Activated naive CD8-positive, alpha-beta T cell treated with anti-CD3 and anti-CD28 coated beads, Interleukin-2, amount 50 U/mL, for 24 hours (primary cell): ENCODE measurements at regions not wholly inside any gene's neighbourhood (a gene's known extent, or its start where the extent isn't known, plus 50 kb on each side); places are given as distances from the start of the nearest gene placed in this dataset.

Experiments used
- ATAC-seq: fragments of 150-1000 bp; cut with Tn5 transposase; one replicate; pipeline ENCODE4 v1.10.0; 2021
- DNase-seq: peaks from one replicate; pipeline ENCODE4 v3.0.0; 2021
- H3K27ac Mint-ChIP-seq: one replicate; pipeline ENCODE4 v1.8.0; 2021; ENCODE audit warnings: mild to moderate bottlenecking, mixed read lengths
- H3K27me3 Mint-ChIP-seq: one replicate; pipeline ENCODE4 v1.8.0; 2021; ENCODE audit warnings: mixed read lengths
- H3K36me3 Mint-ChIP-seq: one replicate; pipeline ENCODE4 v1.8.0; 2021; ENCODE audit warnings: low read depth, mixed read lengths
- H3K4me1 Mint-ChIP-seq: one replicate; pipeline ENCODE4 v1.8.0; 2021; ENCODE audit warnings: mixed read lengths
- H3K4me3 Mint-ChIP-seq: one replicate; pipeline ENCODE4 v1.8.0; 2021; ENCODE audit warnings: mild to moderate bottlenecking, moderate library complexity, mixed read lengths
- H3K9me3 Mint-ChIP-seq: one replicate; pipeline ENCODE4 v1.8.0; 2021; ENCODE audit warnings: mixed read lengths

GRCh38 chr7:155883491-155884224, 71.4 kb upstream of the SHH start:
- peaks cover 4% of the 10 kb centered on the region for H3K27me3 Mint-ChIP-seq
- no peak overlapping the region for H3K27ac Mint-ChIP-seq
- no peaks in the 10 kb centered on the region for H3K9me3 Mint-ChIP-seq
- DNase-seq (no peak), ATAC-seq (no peak)
- H3K4me3 Mint-ChIP-seq, result no peak overlapping the region
- H3K4me1 Mint-ChIP-seq, result no peaks in the 10 kb centered on the region
- no peaks in the 10 kb centered on the region for H3K36me3 Mint-ChIP-seq

- no peak overlapping the region for H3K27ac Mint-ChIP-seq
- H3K9me3 Mint-ChIP-seq, result no peaks in the 10 kb centered on the region
- DNase-seq, result no peak
These were observed 70.3 kb upstream of the SHH start for GRCh38 chr7:155882596-155882995.

GRCh38 chr7:155881471-155882350, 69.4 kb upstream of the SHH start:
- Mint-ChIP-seq H3K36me3 (no peaks in the 10 kb centered on the region), H3K4me1 (no peaks in the 10 kb centered on the region), H3K27me3 (peaks cover 5% of the 10 kb centered on the region), H3K27ac (no peak overlapping the region), H3K4me3 (no peak overlapping the region), H3K9me3 (no peaks in the 10 kb centered on the region)
- DNase-seq (no peak), ATAC-seq (no peak)

More at GRCh38 chr7:155882596-155882995, 70.3 kb upstream of the SHH start:
- H3K4me1 Mint-ChIP-seq, result no peaks in the 10 kb centered on the region
- ATAC-seq, result no peak
- no peaks in the 10 kb centered on the region for H3K36me3 Mint-ChIP-seq
- H3K27me3 Mint-ChIP-seq, result peaks cover 3% of the 10 kb centered on the region
- no peak overlapping the region for H3K4me3 Mint-ChIP-seq

GRCh38 chr7:155880721-155881120, 68.5 kb upstream of the SHH start:
- H3K4me1 Mint-ChIP-seq, result no peaks in the 10 kb centered on the region
- H3K4me3 Mint-ChIP-seq, result no peak overlapping the region
- H3K36me3 Mint-ChIP-seq, result no peaks in the 10 kb centered on the region
- ATAC-seq (no peak), DNase-seq (no peak)
- H3K27ac Mint-ChIP-seq, result no peak overlapping the region
- H3K27me3 Mint-ChIP-seq, result peaks cover 2% of the 10 kb centered on the region
- no peaks in the 10 kb centered on the region for H3K9me3 Mint-ChIP-seq

- Mint-ChIP-seq H3K36me3 (no peaks in the 10 kb centered on the region), H3K4me3 (no peak overlapping the region), H3K4me1 (no peaks in the 10 kb centered on the region), H3K9me3 (no peaks in the 10 kb centered on the region), H3K27ac (no peak overlapping the region), H3K27me3 (peaks cover 2% of the 10 kb centered on the region)
- DNase-seq, result no peak
- no peak for ATAC-seq
These were observed 67.3 kb upstream of the SHH start for GRCh38 chr7:155879592-155879991.

GRCh38 chr7:155878674-155879073, 66.4 kb upstream of the SHH start:
- no peaks in the 10 kb centered on the region for H3K36me3 Mint-ChIP-seq
- H3K27ac Mint-ChIP-seq, result no peak overlapping the region
- no peaks in the 10 kb centered on the region for H3K9me3 Mint-ChIP-seq
- ATAC-seq (no peak), DNase-seq (no peak)
- no peak overlapping the region for H3K4me3 Mint-ChIP-seq
- H3K4me1 Mint-ChIP-seq, result no peaks in the 10 kb centered on the region
- H3K27me3 Mint-ChIP-seq, result peaks cover 7% of the 10 kb centered on the region

GRCh38 chr7:155878250-155878649, 66.0 kb upstream of the SHH start:
- ATAC-seq (peak; percentile 33), DNase-seq (no peak)
- no peaks in the 10 kb centered on the region for H3K36me3 Mint-ChIP-seq
- H3K9me3 Mint-ChIP-seq, result no peaks in the 10 kb centered on the region
- no peak overlapping the region for H3K4me3 Mint-ChIP-seq
- no peaks in the 10 kb centered on the region for H3K4me1 Mint-ChIP-seq
- H3K27me3 Mint-ChIP-seq, result peaks cover 8% of the 10 kb centered on the region
- H3K27ac Mint-ChIP-seq, result no peak overlapping the region

- DNase-seq (no peak), ATAC-seq (no peak)
- no peaks in the 10 kb centered on the region for H3K9me3 Mint-ChIP-seq
- H3K27ac Mint-ChIP-seq, result no peak overlapping the region
- H3K27me3 Mint-ChIP-seq, result peaks cover 8% of the 10 kb centered on the region
- H3K4me1 Mint-ChIP-seq, result no peaks in the 10 kb centered on the region
- no peak overlapping the region for H3K4me3 Mint-ChIP-seq
- H3K36me3 Mint-ChIP-seq, result no peaks in the 10 kb centered on the region
These were observed 64.9 kb upstream of the SHH start for GRCh38 chr7:155877167-155877566.

GRCh38 chr7:155874411-155874810, 62.1 kb upstream of the SHH start:
- no peak overlapping the region for H3K4me3 Mint-ChIP-seq
- no peak for ATAC-seq
- H3K36me3 Mint-ChIP-seq, result no peaks in the 10 kb centered on the region
- no peaks in the 10 kb centered on the region for H3K9me3 Mint-ChIP-seq
- no peak for DNase-seq
- H3K27ac Mint-ChIP-seq, result no peak overlapping the region
- H3K4me1 Mint-ChIP-seq, result no peaks in the 10 kb centered on the region
- H3K27me3 Mint-ChIP-seq, result peaks cover 8% of the 10 kb centered on the region

GRCh38 chr7:155874010-155874409, 61.7 kb upstream of the SHH start:
- no peaks in the 10 kb centered on the region for H3K36me3 Mint-ChIP-seq
- H3K27me3 Mint-ChIP-seq, result peaks cover 8% of the 10 kb centered on the region
- DNase-seq, result no peak
- no peaks in the 10 kb centered on the region for H3K4me1 Mint-ChIP-seq
- H3K27ac Mint-ChIP-seq, result no peak overlapping the region
- no peak overlapping the region for H3K4me3 Mint-ChIP-seq
- no peak for ATAC-seq
- H3K9me3 Mint-ChIP-seq, result no peaks in the 10 kb centered on the region

GRCh38 chr7:155872678-155873369, 60.6 kb upstream of the SHH start:
- no peaks in the 10 kb centered on the region for H3K36me3 Mint-ChIP-seq
- peaks cover 8% of the 10 kb centered on the region for H3K27me3 Mint-ChIP-seq
- DNase-seq (no peak), ATAC-seq (no peak)
- no peak overlapping the region for H3K4me3 Mint-ChIP-seq
- no peaks in the 10 kb centered on the region for H3K9me3 Mint-ChIP-seq
- no peak overlapping the region for H3K27ac Mint-ChIP-seq
- H3K4me1 Mint-ChIP-seq, result no peaks in the 10 kb centered on the region

GRCh38 chr7:155871211-155871610, 58.9 kb upstream of the SHH start:
- Mint-ChIP-seq H3K4me3 (no peak overlapping the region), H3K9me3 (no peaks in the 10 kb centered on the region), H3K27me3 (peaks cover 7% of the 10 kb centered on the region), H3K27ac (no peak overlapping the region), H3K4me1 (no peaks in the 10 kb centered on the region), H3K36me3 (no peaks in the 10 kb centered on the region)
- no peak for ATAC-seq
- DNase-seq, result no peak

GRCh38 chr7:155870334-155871180, 58.3 kb upstream of the SHH start:
- Mint-ChIP-seq H3K36me3 (no peaks in the 10 kb centered on the region), H3K27ac (no peak overlapping the region), H3K4me1 (no peaks in the 10 kb centered on the region), H3K4me3 (no peak overlapping the region), H3K9me3 (no peaks in the 10 kb centered on the region), H3K27me3 (peaks cover 11% of the 10 kb centered on the region)
- no peak for ATAC-seq
- DNase-seq, result no peak

GRCh38 chr7:155869784-155870076, 57.5 kb upstream of the SHH start:
- Mint-ChIP-seq H3K4me3 (no peak overlapping the region), H3K27ac (no peak overlapping the region), H3K27me3 (peaks cover 14% of the 10 kb centered on the region), H3K36me3 (no peaks in the 10 kb centered on the region), H3K4me1 (no peaks in the 10 kb centered on the region), H3K9me3 (no peaks in the 10 kb centered on the region)
- DNase-seq (no peak), ATAC-seq (no peak)
